Peyer's patch (tissue), 4 donors: ENCODE measurements at regions not wholly inside any gene's neighbourhood (a gene's known extent, or its start where the extent isn't known, plus 50 kb on each side); places are given as distances from the start of the nearest gene placed in this dataset.

Source experiments
- POLR2A ChIP-seq, 2 donors: fragments of 450-650 bp; IDR thresholded peaks; one replicate each; pipeline ENCODE4 v1.5.1; 2017; ENCODE audit warnings: antibody characterized with exemption in 2 of 2, mild to moderate bottlenecking in 2 of 2, moderate library complexity in 2 of 2
- TF ChIP-seq, protein P1 (sequence below), 6 experiments: fragments of 450-650 bp in 4 of 6; fragments of 200-600 bp in 2 of 6; sonication (generic) in 1 of 6; IDR thresholded peaks; one replicate each; pipeline ENCODE4 v1.5.1; 2017 to 2019; ENCODE audit warnings: antibody characterized with exemption in 6 of 6, mild to moderate bottlenecking in 3 of 6, moderate library complexity in 1 of 6

- no peak for TF ChIP-seq POLR2A (IDR thresholded peaks at IDR 0.05)
- TF ChIP-seq, protein P1, sequence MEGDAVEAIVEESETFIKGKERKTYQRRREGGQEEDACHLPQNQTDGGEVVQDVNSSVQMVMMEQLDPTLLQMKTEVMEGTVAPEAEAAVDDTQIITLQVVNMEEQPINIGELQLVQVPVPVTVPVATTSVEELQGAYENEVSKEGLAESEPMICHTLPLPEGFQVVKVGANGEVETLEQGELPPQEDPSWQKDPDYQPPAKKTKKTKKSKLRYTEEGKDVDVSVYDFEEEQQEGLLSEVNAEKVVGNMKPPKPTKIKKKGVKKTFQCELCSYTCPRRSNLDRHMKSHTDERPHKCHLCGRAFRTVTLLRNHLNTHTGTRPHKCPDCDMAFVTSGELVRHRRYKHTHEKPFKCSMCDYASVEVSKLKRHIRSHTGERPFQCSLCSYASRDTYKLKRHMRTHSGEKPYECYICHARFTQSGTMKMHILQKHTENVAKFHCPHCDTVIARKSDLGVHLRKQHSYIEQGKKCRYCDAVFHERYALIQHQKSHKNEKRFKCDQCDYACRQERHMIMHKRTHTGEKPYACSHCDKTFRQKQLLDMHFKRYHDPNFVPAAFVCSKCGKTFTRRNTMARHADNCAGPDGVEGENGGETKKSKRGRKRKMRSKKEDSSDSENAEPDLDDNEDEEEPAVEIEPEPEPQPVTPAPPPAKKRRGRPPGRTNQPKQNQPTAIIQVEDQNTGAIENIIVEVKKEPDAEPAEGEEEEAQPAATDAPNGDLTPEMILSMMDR (IDR thresholded peaks at IDR 0.05), result no peak
These were observed 170.4 kb upstream of the MAST4 start for GRCh38 chr5:66425842-66426241.
